Endothelial cell (in vitro differentiated cells): ENCODE measurements at regions not wholly inside any gene's neighbourhood (a gene's known extent, or its start where the extent isn't known, plus 50 kb on each side); places are given as distances from the start of the nearest gene placed in this dataset.
"Not testable (repeated sequence)": the region's sequence is repeated elsewhere in the genome, so short reads cannot be mapped to it uniquely, and the experiment has no call there.

Source experiments
- DNase-seq: peaks from one replicate; pipeline ENCODE4 v3.0.0; 2021; ENCODE audit warnings: low spot score
- H3K27ac Mint-ChIP-seq: one replicate; pipeline ENCODE4 v1.8.0; 2021; ENCODE audit warnings: mixed read lengths, inconsistent platforms; ENCODE audit not compliant: unreplicated experiment
- H3K27me3 Mint-ChIP-seq: one replicate; pipeline ENCODE4 v1.8.0; 2021; ENCODE audit warnings: mild to moderate bottlenecking, moderate library complexity, mixed read lengths, inconsistent platforms; ENCODE audit not compliant: unreplicated experiment
- H3K36me3 Mint-ChIP-seq: one replicate; pipeline ENCODE4 v1.8.0; 2021; ENCODE audit warnings: mild to moderate bottlenecking, low read depth, mixed read lengths, inconsistent platforms; ENCODE audit not compliant: unreplicated experiment
- H3K4me1 Mint-ChIP-seq: one replicate; pipeline ENCODE4 v1.8.0; 2021; ENCODE audit warnings: mild to moderate bottlenecking, mixed read lengths, inconsistent platforms; ENCODE audit not compliant: unreplicated experiment
- H3K4me3 Mint-ChIP-seq: one replicate; pipeline ENCODE4 v1.8.0; 2021; ENCODE audit warnings: mild to moderate bottlenecking, mixed read lengths, inconsistent platforms; ENCODE audit not compliant: unreplicated experiment
- H3K9me3 Mint-ChIP-seq: one replicate; pipeline ENCODE4 v1.8.0; 2021; ENCODE audit warnings: mixed read lengths, inconsistent platforms; ENCODE audit not compliant: unreplicated experiment
- TF ChIP-seq, protein P1 (sequence below): fragments of 200-600 bp; sonication (generic); IDR thresholded peaks from one replicate; pipeline ENCODE4 v1.5.0; 2021; ENCODE audit warnings: antibody characterized with exemption; ENCODE audit not compliant: unreplicated experiment

DNA sequence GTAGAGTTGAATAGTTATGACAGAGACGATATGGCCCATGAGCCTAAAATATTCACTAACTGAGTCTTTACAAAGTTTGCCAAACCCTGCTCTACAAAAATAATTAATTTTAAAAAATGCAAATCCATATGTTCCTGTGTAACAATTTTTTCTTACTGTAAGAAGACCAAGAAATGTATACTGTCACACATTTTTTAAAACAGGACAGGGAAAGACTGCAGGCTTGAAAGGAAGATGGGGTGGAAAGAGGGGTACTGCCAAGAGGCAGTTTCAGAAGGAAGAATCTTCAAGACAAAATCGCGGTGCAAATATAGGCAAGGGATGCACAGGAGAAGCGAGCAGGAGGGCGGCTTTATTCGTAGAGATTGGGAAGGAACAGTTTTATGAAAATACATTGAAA lies 115.7 kb upstream of the KLHL1 start:
- H3K9me3 Mint-ChIP-seq: no peaks in the 10 kb centered on the region
- no peaks in the 10 kb centered on the region for H3K36me3 Mint-ChIP-seq
- DNase-seq: no peak
- no peak overlapping the region for H3K4me3 Mint-ChIP-seq
- no peaks in the 10 kb centered on the region for H3K4me1 Mint-ChIP-seq
- TF ChIP-seq, protein P1, sequence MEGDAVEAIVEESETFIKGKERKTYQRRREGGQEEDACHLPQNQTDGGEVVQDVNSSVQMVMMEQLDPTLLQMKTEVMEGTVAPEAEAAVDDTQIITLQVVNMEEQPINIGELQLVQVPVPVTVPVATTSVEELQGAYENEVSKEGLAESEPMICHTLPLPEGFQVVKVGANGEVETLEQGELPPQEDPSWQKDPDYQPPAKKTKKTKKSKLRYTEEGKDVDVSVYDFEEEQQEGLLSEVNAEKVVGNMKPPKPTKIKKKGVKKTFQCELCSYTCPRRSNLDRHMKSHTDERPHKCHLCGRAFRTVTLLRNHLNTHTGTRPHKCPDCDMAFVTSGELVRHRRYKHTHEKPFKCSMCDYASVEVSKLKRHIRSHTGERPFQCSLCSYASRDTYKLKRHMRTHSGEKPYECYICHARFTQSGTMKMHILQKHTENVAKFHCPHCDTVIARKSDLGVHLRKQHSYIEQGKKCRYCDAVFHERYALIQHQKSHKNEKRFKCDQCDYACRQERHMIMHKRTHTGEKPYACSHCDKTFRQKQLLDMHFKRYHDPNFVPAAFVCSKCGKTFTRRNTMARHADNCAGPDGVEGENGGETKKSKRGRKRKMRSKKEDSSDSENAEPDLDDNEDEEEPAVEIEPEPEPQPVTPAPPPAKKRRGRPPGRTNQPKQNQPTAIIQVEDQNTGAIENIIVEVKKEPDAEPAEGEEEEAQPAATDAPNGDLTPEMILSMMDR: no peak
- H3K27me3 Mint-ChIP-seq: no peaks in the 10 kb centered on the region
- no peak overlapping the region for H3K27ac Mint-ChIP-seq

DNA sequence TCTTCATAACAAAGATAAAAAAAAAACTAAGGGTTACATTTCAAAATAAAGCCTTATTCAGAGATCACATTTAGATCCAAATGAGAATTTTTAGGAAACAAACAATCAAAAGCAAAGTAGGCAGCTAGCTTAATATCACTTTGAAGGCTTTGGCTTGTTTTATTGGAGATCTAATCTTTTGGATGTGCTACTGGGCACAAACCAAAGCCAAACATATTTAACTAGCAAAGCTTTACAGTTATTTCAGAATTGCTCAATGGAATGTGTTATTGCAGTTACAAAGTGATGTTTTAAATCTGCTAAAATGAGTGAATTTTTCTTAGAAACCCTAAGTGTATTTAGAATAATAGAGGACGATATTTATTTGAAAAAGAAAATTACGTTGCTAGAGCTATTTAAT lies 114.7 kb upstream of the KLHL1 start:
- Mint-ChIP-seq H3K4me1 (no peaks in the 10 kb centered on the region), H3K36me3 (no peaks in the 10 kb centered on the region), H3K27me3 (no peaks in the 10 kb centered on the region), H3K4me3 (no peak overlapping the region), H3K27ac (no peak overlapping the region), H3K9me3 (no peaks in the 10 kb centered on the region)
- TF ChIP-seq, protein P1: no peak
- no peak for DNase-seq

DNA sequence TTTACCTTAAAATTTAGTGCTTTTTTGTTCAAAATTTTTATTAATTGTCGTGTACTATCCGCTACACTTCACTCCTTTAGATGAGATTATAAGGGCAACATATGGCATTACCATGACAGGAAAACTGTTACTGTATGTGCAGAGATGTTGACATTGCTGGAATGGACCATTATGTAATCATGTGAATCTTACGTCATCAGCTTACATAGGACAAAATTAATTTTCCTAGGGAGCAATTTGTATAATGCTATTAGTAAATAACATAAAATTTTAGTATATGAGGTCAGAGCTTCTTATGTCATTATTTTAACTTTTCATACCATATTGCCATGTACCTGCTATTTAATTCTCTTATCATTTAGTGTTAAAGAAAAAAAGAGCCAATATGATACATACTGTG lies 110.4 kb upstream of the KLHL1 start:
- DNase-seq: no peak
- no peaks in the 10 kb centered on the region for H3K9me3 Mint-ChIP-seq
- no peak overlapping the region for H3K4me3 Mint-ChIP-seq
- no peaks in the 10 kb centered on the region for H3K36me3 Mint-ChIP-seq
- no peaks in the 10 kb centered on the region for H3K4me1 Mint-ChIP-seq
- H3K27me3 Mint-ChIP-seq: no peaks in the 10 kb centered on the region
- TF ChIP-seq, protein P1: no peak
- no peak overlapping the region for H3K27ac Mint-ChIP-seq

DNA sequence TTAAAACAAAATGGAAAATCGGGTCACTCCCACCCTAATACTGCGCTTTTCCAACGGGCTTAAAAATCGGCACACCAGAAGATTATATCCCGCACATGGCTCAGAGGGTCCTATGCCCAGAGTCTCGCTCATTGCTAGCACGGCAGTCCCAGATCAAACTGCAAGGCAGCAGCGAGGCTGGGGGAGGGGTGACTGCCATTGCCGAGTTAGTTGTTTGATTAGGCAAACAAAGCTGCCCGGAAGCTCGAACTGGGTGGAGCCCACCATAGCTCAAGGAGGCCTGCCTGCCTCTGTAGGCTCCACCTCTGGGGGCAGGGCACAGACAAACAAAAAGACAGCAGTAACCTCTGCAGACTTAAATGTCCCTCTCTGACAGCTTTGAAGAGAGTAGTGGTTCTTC lies 100.7 kb upstream of the KLHL1 start:
- H3K9me3 Mint-ChIP-seq, H3K36me3 Mint-ChIP-seq, H3K27ac Mint-ChIP-seq, H3K4me3 Mint-ChIP-seq, H3K4me1 Mint-ChIP-seq, DNase-seq, H3K27me3 Mint-ChIP-seq: not testable (repeated sequence)

DNA sequence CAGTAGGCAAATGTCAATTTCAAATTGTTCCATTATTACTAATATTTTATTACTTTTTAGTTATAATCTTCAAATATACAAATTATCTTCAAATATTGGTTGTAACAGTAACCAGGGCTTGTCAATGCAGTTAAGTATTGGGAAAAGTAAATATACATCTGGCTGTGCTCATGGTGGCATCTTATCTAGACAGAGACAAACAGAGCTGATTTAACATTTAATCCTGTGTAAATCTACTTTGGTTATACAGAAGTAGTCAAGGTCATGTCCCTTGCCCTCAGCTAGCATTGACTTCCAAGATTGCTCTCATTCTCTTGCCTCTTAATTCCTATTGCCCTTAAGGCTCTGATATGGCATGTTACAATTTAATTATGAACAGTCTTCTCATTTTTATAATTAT lies 98.4 kb upstream of the KLHL1 start:
- H3K27ac Mint-ChIP-seq: no peak overlapping the region
- TF ChIP-seq, protein P1: no peak
- H3K4me3 Mint-ChIP-seq: no peak overlapping the region
- no peaks in the 10 kb centered on the region for H3K36me3 Mint-ChIP-seq
- H3K4me1 Mint-ChIP-seq: no peaks in the 10 kb centered on the region
- no peaks in the 10 kb centered on the region for H3K9me3 Mint-ChIP-seq
- H3K27me3 Mint-ChIP-seq: no peaks in the 10 kb centered on the region
- no peak for DNase-seq
